ENCODE measurements at regions not wholly inside any gene's neighbourhood (a gene's known extent, or its start where the extent isn't known, plus 50 kb on each side); places are given as distances from the start of the nearest gene placed in this dataset.

DNA sequence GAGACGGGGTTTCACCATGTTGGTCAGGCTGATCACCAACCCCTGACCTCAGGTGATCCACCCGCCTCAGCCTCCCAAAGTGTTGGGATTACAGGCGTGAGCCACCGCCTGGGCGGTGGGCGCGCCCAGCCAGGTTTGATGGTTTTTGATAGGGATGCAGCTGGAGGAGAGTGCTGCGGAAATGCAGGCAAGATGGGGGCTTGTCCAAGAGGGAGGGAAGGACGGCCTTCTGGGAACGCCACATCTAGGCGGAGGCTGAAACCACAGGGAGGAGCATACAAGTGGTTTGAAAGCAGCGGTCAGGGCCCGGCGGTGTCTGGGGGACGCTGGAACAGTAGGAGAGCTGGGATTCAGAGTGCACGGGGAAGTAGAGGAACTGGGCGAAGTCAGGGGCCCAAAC is 134.6 kb downstream of the VRK1 start:
- Histone ChIP-seq H3K4me1 (no peaks in the 10 kb centered on the region), H3K9me3 (no peaks in the 10 kb centered on the region), H3K36me3 (no peaks in the 10 kb centered on the region), H3K9ac (ENCODE audit: low read depth in 2 of 2, low read length in 2 of 2) (no peak overlapping the region), H3K27ac (no peak overlapping the region), H3K4me3 (no peak overlapping the region), H3K27me3 (no peaks in the 10 kb centered on the region)
- TF ChIP-seq CTCF (IDR thresholded peaks at IDR 0.05) = no peak
- DNase-seq = no peak
- intact Hi-C loops (cut with DNase I) = no loop called here

GRCh38 chr14:96934638-96935330 is 137.6 kb downstream of the VRK1 start:
- Histone ChIP-seq H3K9ac (ENCODE audit: low read depth in 2 of 2, low read length in 2 of 2) (no peak overlapping the region), H3K27me3 (no peaks in the 10 kb centered on the region), H3K27ac (no peak overlapping the region), H3K36me3 (no peaks in the 10 kb centered on the region), H3K4me3 (no peak overlapping the region), H3K4me1 (no peaks in the 10 kb centered on the region), H3K9me3 (no peaks in the 10 kb centered on the region)
- no peak for DNase-seq
- intact Hi-C loops (cut with DNase I) = no loop called here
- no peak for TF ChIP-seq CTCF (IDR thresholded peaks at IDR 0.05)

DNA sequence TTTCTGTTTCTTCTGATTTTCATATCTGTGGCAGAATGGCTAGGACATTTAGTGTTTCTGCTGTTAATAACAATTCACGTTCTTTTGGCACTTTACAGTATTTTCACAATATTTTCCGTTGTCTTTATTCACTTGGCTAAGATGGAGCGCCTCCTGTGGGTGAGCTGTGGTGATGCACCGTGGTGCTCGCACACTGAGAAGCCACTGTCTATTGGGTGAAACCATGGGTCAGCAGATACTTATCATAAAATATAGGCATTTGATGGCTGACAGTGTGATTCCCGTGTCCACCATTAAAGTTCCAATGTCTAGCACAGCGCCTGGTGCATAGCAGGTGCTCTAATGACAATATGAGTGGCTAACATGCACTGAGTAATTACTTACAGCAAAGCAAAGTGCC is 141.8 kb downstream of the VRK1 start:
- Histone ChIP-seq H3K4me3 (no peak overlapping the region), H3K27ac (no peak overlapping the region), H3K9ac (ENCODE audit: low read depth in 2 of 2, low read length in 2 of 2) (no peak overlapping the region), H3K27me3 (no peaks in the 10 kb centered on the region), H3K36me3 (no peaks in the 10 kb centered on the region), H3K9me3 (no peaks in the 10 kb centered on the region), H3K4me1 (no peaks in the 10 kb centered on the region)
- intact Hi-C loops (cut with DNase I) = no loop called here
- no peak for TF ChIP-seq CTCF (IDR thresholded peaks at IDR 0.05)
- DNase-seq = no peak

DNA sequence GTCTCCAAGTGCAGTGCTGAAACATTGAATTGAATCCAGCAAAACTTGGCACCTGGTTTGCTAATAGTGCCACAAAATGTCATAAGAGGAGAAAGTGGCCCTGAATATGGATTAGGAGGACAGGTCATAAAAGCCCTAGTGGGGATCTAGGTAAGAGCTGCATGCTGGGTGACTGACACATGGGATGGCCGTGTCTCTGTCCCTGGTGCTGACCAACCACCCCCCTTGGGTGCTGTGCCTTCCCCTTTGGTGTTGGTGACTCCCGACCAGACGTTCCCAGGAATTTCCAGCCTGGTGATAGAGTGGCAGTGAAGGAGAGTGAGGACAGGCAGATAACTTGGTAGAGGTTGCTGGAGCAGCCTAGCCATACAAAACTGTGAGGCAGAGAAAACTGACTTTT is 142.8 kb downstream of the VRK1 start:
- intact Hi-C loops (cut with DNase I) = no loop called here
- H3K27me3 ChIP-seq = no peaks in the 10 kb centered on the region
- no peak overlapping the region for H3K27ac ChIP-seq
- H3K9ac ChIP-seq (ENCODE audit: low read depth in 2 of 2, low read length in 2 of 2) = no peak overlapping the region
- H3K4me3 ChIP-seq = no peak overlapping the region
- no peaks in the 10 kb centered on the region for H3K9me3 ChIP-seq
- no peak for TF ChIP-seq CTCF (IDR thresholded peaks at IDR 0.05)
- no peaks in the 10 kb centered on the region for H3K36me3 ChIP-seq
- DNase-seq = no peak
- no peaks in the 10 kb centered on the region for H3K4me1 ChIP-seq

GRCh38 chr14:96944297-96944696 is 147.1 kb downstream of the VRK1 start:
- intact Hi-C loops (cut with DNase I) = no loop called here
- Histone ChIP-seq H3K9ac (ENCODE audit: low read depth in 2 of 2, low read length in 2 of 2) (no peak overlapping the region), H3K4me1 (no peaks in the 10 kb centered on the region), H3K4me3 (no peak overlapping the region), H3K27me3 (no peaks in the 10 kb centered on the region), H3K9me3 (no peaks in the 10 kb centered on the region), H3K27ac (no peak overlapping the region), H3K36me3 (no peaks in the 10 kb centered on the region)
- DNase-seq = no peak
- TF ChIP-seq CTCF (IDR thresholded peaks at IDR 0.05) = no peak

All from colonic mucosa (tissue), 4 donors.